Liver (tissue), 8 donors: ENCODE measurements at regions not wholly inside any gene's neighbourhood (a gene's known extent, or its start where the extent isn't known, plus 50 kb on each side); places are given as distances from the start of the nearest gene placed in this dataset.

Source experiments
- DNase-seq: peaks from one replicate; pipeline ENCODE4 v3.0.0-alpha.2; 2017; ENCODE audit warnings: low spot score
- H3K27ac ChIP-seq, 2 donors: one replicate each; pipeline ENCODE4 v1.7.0; 2013; ENCODE audit warnings: inconsistent platforms in 2 of 2, low read length in 2 of 2, control low read depth in 1 of 2, low read depth in 1 of 2, mild to moderate bottlenecking in 1 of 2
- H3K27me3 ChIP-seq, 4 donors: one replicate each; pipeline versions ENCODE4 v1.6.1 to v1.7.0; 2013; ENCODE audit warnings: low read length in 3 of 4, inconsistent platforms in 1 of 4, mild to moderate bottlenecking in 1 of 4, moderate library complexity in 1 of 4; ENCODE audit not compliant: control insufficient read depth in 4 of 4, insufficient read depth in 4 of 4
- H3K36me3 ChIP-seq, 4 donors: one replicate each; pipeline versions ENCODE4 v1.6.1 to v1.7.0; 2013; ENCODE audit warnings: low read length in 3 of 4, mild to moderate bottlenecking in 3 of 4, low read depth in 1 of 4, moderate library complexity in 1 of 4; ENCODE audit not compliant: control insufficient read depth in 4 of 4, insufficient read depth in 3 of 4
- H3K4me1 ChIP-seq, 4 donors: one replicate each; pipeline versions ENCODE4 v1.6.1 to v1.7.0; 2013; ENCODE audit warnings: low read length in 3 of 4, mild to moderate bottlenecking in 3 of 4, moderate library complexity in 1 of 4; ENCODE audit not compliant: control insufficient read depth in 4 of 4, insufficient read depth in 4 of 4
- H3K4me3 ChIP-seq, 3 donors: one replicate each; pipeline versions ENCODE4 v1.6.1 to v1.7.0; 2013; ENCODE audit warnings: low read length in 3 of 3, control low read depth in 1 of 3, low read depth in 1 of 3, mild to moderate bottlenecking in 1 of 3
- H3K9ac ChIP-seq, 2 donors: one replicate each; pipeline ENCODE4 v1.7.0; 2013; ENCODE audit warnings: low read length in 2 of 2, mild to moderate bottlenecking in 2 of 2, moderate library complexity in 2 of 2, control low read depth in 1 of 2, low read depth in 1 of 2
- H3K9me3 ChIP-seq, 4 donors: one replicate each; pipeline versions ENCODE4 v1.6.1 to v1.7.0; 2013; ENCODE audit warnings: low read length in 3 of 4; ENCODE audit not compliant: control insufficient read depth in 4 of 4
- EGR1 ChIP-seq, 2 donors: IDR thresholded peaks; 2 replicates each; pipeline ENCODE4 v1.6.1; 2016 to 2018; ENCODE audit warnings: antibody characterized with exemption in 2 of 2, low read depth in 2 of 2
- FOXA1 ChIP-seq: IDR thresholded peaks from 2 replicates; pipeline ENCODE4 v1.6.1; 2016; ENCODE audit warnings: antibody characterized with exemption
- FOXA2 ChIP-seq: IDR thresholded peaks from 2 replicates; pipeline ENCODE4 v1.6.1; 2016; ENCODE audit warnings: antibody characterized with exemption
- GABPA ChIP-seq, 2 donors: IDR thresholded peaks in 1 of 2; conservative IDR thresholded peaks in 1 of 2; 2 replicates each; pipeline ENCODE4 v1.6.1; 2016; ENCODE audit warnings: antibody characterized with exemption in 2 of 2, mild to moderate bottlenecking in 1 of 2, moderate library complexity in 1 of 2
- HNF4A ChIP-seq, 2 donors: conservative IDR thresholded peaks; 2 replicates each; pipeline ENCODE4 v1.6.1; 2016; ENCODE audit warnings: antibody characterized with exemption in 2 of 2, mild to moderate bottlenecking in 2 of 2
- HNF4G ChIP-seq: IDR thresholded peaks from 2 replicates; pipeline ENCODE4 v1.6.1; 2016; ENCODE audit warnings: antibody characterized with exemption
- JUND ChIP-seq, 2 donors: IDR thresholded peaks; 2 replicates each; pipeline ENCODE4 v1.6.1; 2016; ENCODE audit warnings: antibody characterized with exemption in 2 of 2
- NR2F2 ChIP-seq: IDR thresholded peaks from 2 replicates; pipeline ENCODE4 v1.6.1; 2016; ENCODE audit warnings: antibody characterized with exemption
- RAD21 ChIP-seq, 2 donors: IDR thresholded peaks; 2 replicates each; pipeline ENCODE4 v1.6.1; 2016; ENCODE audit warnings: antibody characterized with exemption in 2 of 2, mild to moderate bottlenecking in 2 of 2
- RXRA ChIP-seq, 2 donors: IDR thresholded peaks; 2 replicates each; pipeline ENCODE4 v1.6.1; 2017 to 2018; ENCODE audit warnings: antibody characterized with exemption in 2 of 2, mild to moderate bottlenecking in 1 of 2
- SP1 ChIP-seq: IDR thresholded peaks from 2 replicates; pipeline ENCODE4 v1.6.1; 2018; ENCODE audit warnings: antibody characterized with exemption, mild to moderate bottlenecking
- TAF1 ChIP-seq: conservative IDR thresholded peaks from 2 replicates; pipeline ENCODE4 v1.6.1; 2016; ENCODE audit warnings: antibody characterized with exemption, mild to moderate bottlenecking
- YY1 ChIP-seq: IDR thresholded peaks from 2 replicates; pipeline ENCODE4 v1.6.1; 2016; ENCODE audit warnings: antibody characterized with exemption, mild to moderate bottlenecking
- WGBS: extraction: QIAGEN DNeasy Blood & Tissue Kit; methylation state at CpG from one replicate; pipeline ENCODE4 v1.1.7; 2013; 5-methylcytosine and 5-hydroxymethylcytosine counted together
- TF ChIP-seq, protein P1 (sequence below): IDR thresholded peaks from 2 replicates; pipeline ENCODE4 v1.6.1; 2016; ENCODE audit warnings: antibody characterized with exemption
- TF ChIP-seq, protein P2 (sequence below): fragments of 150-350 bp; IDR thresholded peaks from 2 replicates; pipeline ENCODE4 v1.5.1; 2017; ENCODE audit warnings: improper control_type of control experiment, low read depth, low read length; ENCODE audit not compliant: missing input control
- TF ChIP-seq, protein P3 (sequence below): IDR thresholded peaks from 2 replicates; pipeline ENCODE4 v1.6.1; 2016; ENCODE audit warnings: antibody characterized with exemption
- TF ChIP-seq, protein P4 (sequence below): IDR thresholded peaks from 2 replicates; pipeline ENCODE4 v1.6.1; 2016; ENCODE audit warnings: antibody characterized with exemption
- TF ChIP-seq, protein P5 (sequence below): IDR thresholded peaks from 2 replicates; pipeline ENCODE4 v1.6.1; 2016; ENCODE audit warnings: antibody characterized with exemption, mild to moderate bottlenecking
- donor health status: healthy.
- donor health status: healthy.
- donor health status: healthy.
- donor health status: healthy.
- donor health status: healthy.

DNA sequence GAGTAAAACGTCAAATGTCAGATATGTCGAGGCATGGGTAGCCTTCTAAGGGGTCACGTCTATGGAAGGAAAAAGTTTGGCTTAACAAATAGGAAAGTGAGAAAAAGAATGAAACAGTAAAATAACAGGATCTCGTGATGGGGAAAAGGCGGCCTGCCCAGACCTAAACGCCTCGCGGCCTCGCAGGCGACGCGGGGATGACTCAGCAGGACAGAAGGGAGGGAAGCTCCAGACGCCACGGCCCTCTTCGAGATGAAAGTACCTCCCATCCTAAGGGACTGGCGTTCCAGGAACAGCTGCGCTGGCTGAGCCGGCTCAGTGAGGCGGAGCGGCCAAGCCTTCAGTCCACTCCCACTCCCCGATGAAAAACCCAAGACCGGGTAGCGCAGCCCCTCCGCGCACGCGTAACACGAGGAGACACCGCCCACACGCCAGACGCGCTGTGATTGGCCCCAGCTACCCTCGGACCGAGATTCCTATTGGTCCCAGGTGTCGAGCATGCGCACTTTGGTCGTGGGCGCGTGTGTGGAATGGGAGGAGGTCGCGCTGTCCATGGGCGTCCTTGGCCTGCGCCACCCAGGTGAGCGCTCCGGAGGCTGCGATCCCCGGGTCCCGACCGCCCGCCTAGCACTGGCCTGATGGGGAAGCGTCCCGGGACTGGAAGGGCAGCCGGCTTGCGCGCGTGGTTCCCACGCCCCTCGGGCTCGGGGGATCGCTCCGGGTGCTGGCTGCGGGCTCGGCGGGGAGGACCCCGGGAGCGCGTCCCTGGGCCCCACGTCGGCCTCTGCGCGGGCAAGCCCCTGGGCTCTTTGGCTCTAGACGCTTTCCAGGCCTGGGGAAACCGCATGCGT is 588.5 kb downstream of the MTRR start (continued):
- TF ChIP-seq, protein P1, sequence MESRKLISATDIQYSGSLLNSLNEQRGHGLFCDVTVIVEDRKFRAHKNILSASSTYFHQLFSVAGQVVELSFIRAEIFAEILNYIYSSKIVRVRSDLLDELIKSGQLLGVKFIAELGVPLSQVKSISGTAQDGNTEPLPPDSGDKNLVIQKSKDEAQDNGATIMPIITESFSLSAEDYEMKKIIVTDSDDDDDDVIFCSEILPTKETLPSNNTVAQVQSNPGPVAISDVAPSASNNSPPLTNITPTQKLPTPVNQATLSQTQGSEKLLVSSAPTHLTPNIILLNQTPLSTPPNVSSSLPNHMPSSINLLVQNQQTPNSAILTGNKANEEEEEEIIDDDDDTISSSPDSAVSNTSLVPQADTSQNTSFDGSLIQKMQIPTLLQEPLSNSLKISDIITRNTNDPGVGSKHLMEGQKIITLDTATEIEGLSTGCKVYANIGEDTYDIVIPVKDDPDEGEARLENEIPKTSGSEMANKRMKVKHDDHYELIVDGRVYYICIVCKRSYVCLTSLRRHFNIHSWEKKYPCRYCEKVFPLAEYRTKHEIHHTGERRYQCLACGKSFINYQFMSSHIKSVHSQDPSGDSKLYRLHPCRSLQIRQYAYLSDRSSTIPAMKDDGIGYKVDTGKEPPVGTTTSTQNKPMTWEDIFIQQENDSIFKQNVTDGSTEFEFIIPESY = peak; percentile 46
- TF ChIP-seq RAD21 (IDR thresholded peaks at IDR 0.05) (no peak), JUND (IDR thresholded peaks at IDR 0.05) (peak; percentile 67 to 84), SP1 (peak; percentile 72)
- TF ChIP-seq, protein P2, sequence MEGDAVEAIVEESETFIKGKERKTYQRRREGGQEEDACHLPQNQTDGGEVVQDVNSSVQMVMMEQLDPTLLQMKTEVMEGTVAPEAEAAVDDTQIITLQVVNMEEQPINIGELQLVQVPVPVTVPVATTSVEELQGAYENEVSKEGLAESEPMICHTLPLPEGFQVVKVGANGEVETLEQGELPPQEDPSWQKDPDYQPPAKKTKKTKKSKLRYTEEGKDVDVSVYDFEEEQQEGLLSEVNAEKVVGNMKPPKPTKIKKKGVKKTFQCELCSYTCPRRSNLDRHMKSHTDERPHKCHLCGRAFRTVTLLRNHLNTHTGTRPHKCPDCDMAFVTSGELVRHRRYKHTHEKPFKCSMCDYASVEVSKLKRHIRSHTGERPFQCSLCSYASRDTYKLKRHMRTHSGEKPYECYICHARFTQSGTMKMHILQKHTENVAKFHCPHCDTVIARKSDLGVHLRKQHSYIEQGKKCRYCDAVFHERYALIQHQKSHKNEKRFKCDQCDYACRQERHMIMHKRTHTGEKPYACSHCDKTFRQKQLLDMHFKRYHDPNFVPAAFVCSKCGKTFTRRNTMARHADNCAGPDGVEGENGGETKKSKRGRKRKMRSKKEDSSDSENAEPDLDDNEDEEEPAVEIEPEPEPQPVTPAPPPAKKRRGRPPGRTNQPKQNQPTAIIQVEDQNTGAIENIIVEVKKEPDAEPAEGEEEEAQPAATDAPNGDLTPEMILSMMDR = no peak

DNA sequence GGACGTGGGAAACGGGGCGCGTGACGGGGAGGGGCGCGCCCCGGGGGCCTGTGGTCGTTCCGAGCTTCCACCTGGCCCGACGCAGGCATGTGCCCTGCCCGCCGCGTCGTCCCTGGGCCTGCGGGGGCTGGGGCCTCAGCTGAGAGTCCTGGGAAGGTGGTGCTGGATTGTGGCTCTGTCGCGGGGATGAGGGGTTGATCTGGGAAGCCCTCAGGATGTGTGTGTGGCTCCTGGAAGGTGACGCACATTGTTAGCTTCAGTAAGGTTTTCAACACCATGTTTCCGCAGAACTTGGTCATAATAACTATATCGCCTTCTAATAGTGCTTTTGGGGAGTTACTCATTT is 589.1 kb downstream of the MTRR start:
- 21% methylated on average over 22 of the region's 22 CpGs for WGBS
- no peak for DNase-seq
- Histone ChIP-seq H3K4me1 (peaks cover 0 to 12% (median 3%) of the 10 kb centered on the region in 4 donors), H3K36me3 (peaks cover 0 to 3% (median 0%) of the 10 kb centered on the region in 4 donors), H3K4me3 (peak overlapping the region; percentile 69 to 86 (median 72)), H3K27ac (peak overlapping the region; percentile 68 to 73), H3K27me3 (no peaks in the 10 kb centered on the region), H3K9ac (peak overlapping the region; percentile 53 to 66), H3K9me3 (no peaks in the 10 kb centered on the region)
- TF ChIP-seq JUND (IDR thresholded peaks at IDR 0.05) (no peak), RAD21 (IDR thresholded peaks at IDR 0.05) (no peak), HNF4A (conservative IDR thresholded peaks at IDR 0.05) (no peak), NR2F2 (no peak), FOXA2 (no peak), FOXA1 (no peak), RXRA (IDR thresholded peaks at IDR 0.05) (no peak), GABPA (IDR thresholded peaks at IDR 0.05 in 1 of 2, conservative IDR thresholded peaks at IDR 0.05 in 1 of 2) (no peak), EGR1 (IDR thresholded peaks at IDR 0.05; ENCODE audit: low read depth in 2 of 2) (no peak), TAF1 (no peak), SP1 (no peak), HNF4G (no peak), YY1 (no peak)
- TF ChIP-seq, protein P3, sequence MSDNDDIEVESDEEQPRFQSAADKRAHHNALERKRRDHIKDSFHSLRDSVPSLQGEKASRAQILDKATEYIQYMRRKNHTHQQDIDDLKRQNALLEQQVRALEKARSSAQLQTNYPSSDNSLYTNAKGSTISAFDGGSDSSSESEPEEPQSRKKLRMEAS = no peak
- TF ChIP-seq, protein P4, sequence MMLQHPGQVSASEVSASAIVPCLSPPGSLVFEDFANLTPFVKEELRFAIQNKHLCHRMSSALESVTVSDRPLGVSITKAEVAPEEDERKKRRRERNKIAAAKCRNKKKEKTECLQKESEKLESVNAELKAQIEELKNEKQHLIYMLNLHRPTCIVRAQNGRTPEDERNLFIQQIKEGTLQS = no peak
- TF ChIP-seq, protein P2 = no peak
- TF ChIP-seq, protein P1 = no peak
- TF ChIP-seq, protein P5, sequence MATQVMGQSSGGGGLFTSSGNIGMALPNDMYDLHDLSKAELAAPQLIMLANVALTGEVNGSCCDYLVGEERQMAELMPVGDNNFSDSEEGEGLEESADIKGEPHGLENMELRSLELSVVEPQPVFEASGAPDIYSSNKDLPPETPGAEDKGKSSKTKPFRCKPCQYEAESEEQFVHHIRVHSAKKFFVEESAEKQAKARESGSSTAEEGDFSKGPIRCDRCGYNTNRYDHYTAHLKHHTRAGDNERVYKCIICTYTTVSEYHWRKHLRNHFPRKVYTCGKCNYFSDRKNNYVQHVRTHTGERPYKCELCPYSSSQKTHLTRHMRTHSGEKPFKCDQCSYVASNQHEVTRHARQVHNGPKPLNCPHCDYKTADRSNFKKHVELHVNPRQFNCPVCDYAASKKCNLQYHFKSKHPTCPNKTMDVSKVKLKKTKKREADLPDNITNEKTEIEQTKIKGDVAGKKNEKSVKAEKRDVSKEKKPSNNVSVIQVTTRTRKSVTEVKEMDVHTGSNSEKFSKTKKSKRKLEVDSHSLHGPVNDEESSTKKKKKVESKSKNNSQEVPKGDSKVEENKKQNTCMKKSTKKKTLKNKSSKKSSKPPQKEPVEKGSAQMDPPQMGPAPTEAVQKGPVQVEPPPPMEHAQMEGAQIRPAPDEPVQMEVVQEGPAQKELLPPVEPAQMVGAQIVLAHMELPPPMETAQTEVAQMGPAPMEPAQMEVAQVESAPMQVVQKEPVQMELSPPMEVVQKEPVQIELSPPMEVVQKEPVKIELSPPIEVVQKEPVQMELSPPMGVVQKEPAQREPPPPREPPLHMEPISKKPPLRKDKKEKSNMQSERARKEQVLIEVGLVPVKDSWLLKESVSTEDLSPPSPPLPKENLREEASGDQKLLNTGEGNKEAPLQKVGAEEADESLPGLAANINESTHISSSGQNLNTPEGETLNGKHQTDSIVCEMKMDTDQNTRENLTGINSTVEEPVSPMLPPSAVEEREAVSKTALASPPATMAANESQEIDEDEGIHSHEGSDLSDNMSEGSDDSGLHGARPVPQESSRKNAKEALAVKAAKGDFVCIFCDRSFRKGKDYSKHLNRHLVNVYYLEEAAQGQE = no peak
